Retinal pigment epithelial cell (primary cell): ENCODE measurements at regions not wholly inside any gene's neighbourhood (a gene's known extent, or its start where the extent isn't known, plus 50 kb on each side); places are given as distances from the start of the nearest gene placed in this dataset.

Source experiments
- DNase-seq: peaks from one replicate; pipeline ENCODE4 v3.0.0-alpha.2; 2010; ENCODE audit warnings: low read depth
- H3K4me3 ChIP-seq: 2 replicates; pipeline ENCODE4 v1.5.1; 2011; ENCODE audit warnings: mild to moderate bottlenecking, low read length, control low read depth, moderate library complexity
- CTCF ChIP-seq: conservative IDR thresholded peaks from 2 replicates; pipeline ENCODE4 v1.5.1; 2011; ENCODE audit warnings: low read depth, low read length, control low read depth, inconsistent platforms

DNA sequence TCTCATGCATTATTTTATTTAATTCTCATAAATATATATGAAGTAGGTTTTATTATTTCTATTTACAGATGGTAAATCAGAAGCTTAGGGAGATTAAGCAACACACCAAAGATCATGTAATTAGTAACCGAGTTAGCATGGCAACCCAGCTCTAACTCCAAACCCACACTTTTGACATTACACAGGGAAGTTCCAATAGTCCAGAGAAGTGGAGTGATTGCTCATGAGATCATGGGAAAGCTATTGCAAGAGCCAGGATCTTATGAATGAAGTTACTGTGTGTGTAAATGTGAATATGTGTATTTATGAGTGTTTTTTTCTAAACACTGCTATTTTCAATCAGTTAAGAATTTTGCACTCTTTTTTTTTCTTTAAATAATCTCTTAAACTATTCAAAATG is 225.8 kb upstream of the KIRREL3 start:
- H3K4me3 ChIP-seq, result no peak overlapping the region
- no peak for TF ChIP-seq CTCF
- no peak for DNase-seq

DNA sequence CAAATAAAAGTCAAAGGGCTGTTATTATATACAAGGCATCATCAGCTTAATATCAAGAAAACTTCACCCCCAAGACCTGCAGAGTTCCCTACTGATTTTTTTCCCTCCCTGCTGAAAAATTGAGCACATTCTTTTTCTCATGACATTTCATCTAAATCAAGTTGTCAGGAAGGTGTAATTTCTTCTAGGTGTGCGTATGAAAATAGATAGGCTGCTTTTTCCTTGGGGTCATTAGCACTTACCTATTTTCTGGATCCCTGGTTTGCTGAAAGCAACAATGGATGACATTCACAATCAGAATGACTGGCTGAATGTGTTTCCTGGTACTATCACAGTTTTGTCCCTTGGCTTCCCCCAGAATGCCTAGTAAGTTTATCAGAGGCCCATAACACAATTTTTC is 225.0 kb upstream of the KIRREL3 start:
- no peak for TF ChIP-seq CTCF
- no peak overlapping the region for H3K4me3 ChIP-seq
- no peak for DNase-seq

DNA sequence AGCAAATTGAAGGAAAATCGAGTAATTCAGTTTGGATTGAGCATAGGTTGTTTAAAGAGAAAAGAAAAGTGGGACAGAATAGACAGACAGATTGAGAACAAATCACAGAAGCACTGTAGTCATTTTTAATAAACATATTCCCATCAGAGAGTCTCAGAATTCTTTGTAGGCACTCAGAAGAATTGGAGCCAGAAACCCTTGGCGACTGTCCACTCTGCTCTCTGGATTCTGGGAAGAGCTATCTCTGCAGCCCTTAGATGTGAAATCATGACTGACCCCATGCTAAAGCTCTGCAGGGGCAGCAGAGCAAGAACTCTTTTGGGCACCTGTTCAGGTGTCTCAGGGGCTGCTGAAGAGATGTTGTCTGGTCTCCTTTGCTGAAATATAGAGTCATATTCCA is 223.7 kb upstream of the KIRREL3 start:
- DNase-seq, result no peak
- no peak for TF ChIP-seq CTCF
- H3K4me3 ChIP-seq, result no peak overlapping the region

DNA sequence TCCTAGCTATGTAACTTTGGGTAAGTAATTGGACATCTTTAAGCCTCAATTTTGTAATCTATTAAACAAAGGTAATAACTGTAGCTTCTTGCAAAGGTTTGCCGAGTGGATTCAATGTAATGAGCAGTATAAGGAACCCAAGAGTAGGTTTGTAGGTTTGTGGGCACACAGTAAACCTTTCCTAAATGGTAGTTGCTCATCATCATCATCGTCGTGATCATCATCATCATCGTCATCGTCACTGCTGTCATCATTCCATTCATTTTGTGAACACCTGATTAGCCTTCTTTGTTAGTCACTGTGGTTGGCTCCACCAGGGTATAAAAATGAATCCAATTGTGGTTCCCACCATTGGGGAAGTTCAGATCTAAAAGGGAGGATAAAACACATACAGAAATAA is 223.1 kb upstream of the KIRREL3 start:
- no peak for DNase-seq
- H3K4me3 ChIP-seq, result no peak overlapping the region
- no peak for TF ChIP-seq CTCF

DNA sequence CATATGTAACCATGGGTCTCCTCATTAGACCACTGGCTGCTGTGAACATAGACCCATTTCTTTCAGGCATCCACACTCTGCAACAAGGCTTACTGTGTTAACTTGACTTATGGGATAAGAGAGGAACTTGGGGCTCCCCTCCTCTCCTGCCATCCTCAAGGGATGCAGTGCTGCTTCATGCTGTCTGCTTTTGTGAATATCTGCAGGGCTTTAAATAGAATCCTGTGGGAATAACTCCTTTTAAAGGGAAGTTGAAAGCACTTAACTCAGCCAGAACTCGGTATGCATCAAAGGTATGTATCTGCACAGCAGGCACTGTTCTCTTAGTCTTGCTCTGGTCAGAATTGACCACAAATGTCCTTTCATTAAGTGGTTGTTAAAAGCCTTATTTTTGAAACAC is 222.5 kb upstream of the KIRREL3 start:
- no peak overlapping the region for H3K4me3 ChIP-seq
- DNase-seq, result no peak
- TF ChIP-seq CTCF, result no peak

DNA sequence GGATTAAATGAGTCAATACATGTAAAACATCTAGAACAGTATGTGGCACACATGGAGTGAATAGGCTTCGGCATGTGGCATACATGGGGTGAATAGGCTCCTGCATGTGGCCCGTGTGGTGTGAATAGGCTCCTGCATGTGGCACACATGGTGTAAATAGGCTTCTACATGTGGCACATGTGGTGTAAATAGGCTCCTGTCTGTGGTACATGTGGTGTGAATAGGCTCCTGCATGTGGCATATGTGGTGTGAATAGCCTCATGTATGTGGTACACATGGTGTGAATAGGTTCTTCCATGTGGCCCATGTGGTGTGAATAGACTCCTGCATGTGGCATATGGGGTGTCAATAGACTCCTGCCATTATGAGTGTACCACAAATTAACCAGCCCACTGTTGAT is 219.1 kb upstream of the KIRREL3 start:
- no peak for TF ChIP-seq CTCF
- DNase-seq, result no peak
- H3K4me3 ChIP-seq, result no peak overlapping the region

DNA sequence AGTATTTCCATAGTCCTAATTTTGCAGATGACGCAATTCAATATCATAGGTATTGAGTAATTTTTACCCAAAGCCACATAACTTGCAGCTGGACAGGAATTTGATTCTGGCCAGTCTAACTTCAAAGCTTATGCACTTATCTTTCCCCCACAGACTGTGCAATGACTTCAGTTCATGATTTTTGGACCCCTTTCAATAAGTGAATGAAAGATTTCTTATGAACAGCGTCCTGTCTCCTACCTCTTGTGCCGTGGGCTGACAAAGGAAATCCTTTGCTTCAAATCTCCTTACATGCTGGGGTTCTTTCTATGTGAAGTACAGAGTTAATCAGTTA is 217.7 kb upstream of the KIRREL3 start:
- no peak overlapping the region for H3K4me3 ChIP-seq
- TF ChIP-seq CTCF, result no peak
- no peak for DNase-seq
